SK-N-SH (cell line): ENCODE measurements at regions not wholly inside any gene's neighbourhood (a gene's known extent, or its start where the extent isn't known, plus 50 kb on each side); places are given as distances from the start of the nearest gene placed in this dataset.

Source experiments
- CTCF ChIA-PET: fragments of 300-600, 350-600 bp; formaldehyde crosslinking; extraction: SDS; loops from one replicate; lab custom pipeline; 2021; lab: Yijun Ruan, JAX
- POLR2A ChIA-PET: fragments of 350-600 bp; sonication (Branson Sonifier 250); formaldehyde crosslinking; extraction: SDS; loops from one replicate; lab custom pipeline; 2020; ENCODE audit warnings: antibody characterized with exemption, inconsistent platforms; lab: Yijun Ruan, JAX
- DNase-seq: peaks from one replicate; pipeline ENCODE4 v3.0.0; 2012
- H2AFZ ChIP-seq: fragments of 200-600 bp; sonication (generic); 2 replicates; pipeline ENCODE4 v1.8.1; 2016; ENCODE audit warnings: antibody characterized with exemption, mild to moderate bottlenecking, low read depth
- H3F3A ChIP-seq: fragments of 200-600 bp; sonication (generic); replicated peaks from 2 replicates; pipeline ENCODE3; 2016; ENCODE audit warnings: antibody characterized with exemption, mild to moderate bottlenecking; ENCODE audit not compliant: insufficient read depth
- H3K27ac ChIP-seq, 2 experiments: fragments of 200-500 bp in 1 of 2; fragments of 200-600 bp in 1 of 2; sonication (Bioruptor generic) in 1 of 2; sonication (generic), shearing (Covaris generic) in 1 of 2; 2 replicates each; pipeline versions ENCODE4 v1.5.1 to v1.6.1; 2014 to 2016; ENCODE audit warnings: low read depth in 2 of 2, inconsistent platforms in 1 of 2, low read length in 1 of 2, mild to moderate bottlenecking in 1 of 2, mixed read lengths in 1 of 2
- H3K27me3 ChIP-seq: fragments of 200-600 bp; sonication (generic), shearing (Covaris generic); 2 replicates; pipeline ENCODE4 v1.6.1; 2016; ENCODE audit warnings: mixed run types; ENCODE audit not compliant: insufficient read depth
- H3K36me3 ChIP-seq, 2 experiments: fragments of 200-500 bp in 1 of 2; fragments of 200-600 bp in 1 of 2; sonication (Bioruptor generic) in 1 of 2; sonication (generic) in 1 of 2; replicated peaks in 1 of 2; 2 replicates each; pipeline versions ENCODE3 to v1.5.1; 2014 to 2016; ENCODE audit warnings: low read length in 1 of 2, mild to moderate bottlenecking in 1 of 2; ENCODE audit not compliant: insufficient read depth in 2 of 2, control insufficient read depth in 1 of 2
- H3K4me1 ChIP-seq, 2 experiments: fragments of 200-500 bp in 1 of 2; fragments of 200-600 bp in 1 of 2; sonication (Bioruptor generic) in 1 of 2; sonication (generic), shearing (Covaris generic) in 1 of 2; 2 replicates each; pipeline versions ENCODE4 v1.5.1 to v1.6.1; 2014 to 2016; ENCODE audit warnings: low read depth in 1 of 2, low read length in 1 of 2, mixed run types in 1 of 2; ENCODE audit not compliant: insufficient read depth in 2 of 2, control insufficient read depth in 1 of 2
- H3K4me2 ChIP-seq: fragments of 200-600 bp; sonication (generic), shearing (Covaris generic); 2 replicates; pipeline ENCODE4 v1.6.1; 2017; ENCODE audit warnings: mixed run types
- H3K4me3 ChIP-seq, 2 experiments: fragments of 200-500 bp in 1 of 2; fragments of 200-600 bp in 1 of 2; sonication (Bioruptor generic) in 1 of 2; sonication (generic), shearing (Covaris generic) in 1 of 2; 2 replicates each; pipeline versions ENCODE4 v1.5.1 to v1.8.1; 2014 to 2016; ENCODE audit warnings: low read depth in 2 of 2, inconsistent platforms in 1 of 2, low read length in 1 of 2, mild to moderate bottlenecking in 1 of 2, mixed read lengths in 1 of 2, moderate library complexity in 1 of 2
- H3K79me2 ChIP-seq: fragments of 200-600 bp; sonication (generic); 2 replicates; pipeline ENCODE4 v1.8.1; 2017; ENCODE audit warnings: mild to moderate bottlenecking; ENCODE audit not compliant: insufficient read depth
- H3K9ac ChIP-seq: fragments of 200-600 bp; sonication (generic); 2 replicates; pipeline ENCODE4 v1.6.1; 2017; ENCODE audit warnings: mixed run types
- H3K9me2 ChIP-seq: fragments of 200-600 bp; sonication (generic); 2 replicates; pipeline ENCODE4 v1.6.1; 2017; ENCODE audit warnings: mixed run types
- H3K9me3 ChIP-seq: fragments of 200-600 bp; sonication (generic); 2 replicates; pipeline ENCODE4 v1.6.1; 2017; ENCODE audit warnings: mixed run types, mild to moderate bottlenecking, moderate library complexity
- H4K20me1 ChIP-seq: fragments of 200-600 bp; sonication (generic); 2 replicates; pipeline ENCODE4 v1.6.1; 2017; ENCODE audit warnings: mild to moderate bottlenecking, mixed run types; ENCODE audit not compliant: insufficient read depth
- CHD2 ChIP-seq: fragments of 150-350 bp; IDR thresholded peaks from 2 replicates; pipeline ENCODE4 v1.6.1; 2018; ENCODE audit warnings: low read length; ENCODE audit not compliant: partially characterized antibody
- ELF1 ChIP-seq: IDR thresholded peaks from 2 replicates; pipeline ENCODE4 v1.4.0; 2012
- FOXM1 ChIP-seq: IDR thresholded peaks from 2 replicates; pipeline ENCODE4 v1.4.0; 2012; ENCODE audit warnings: low read depth, mild to moderate bottlenecking
- MEF2A ChIP-seq: IDR thresholded peaks from 2 replicates; pipeline ENCODE4 v1.4.0; 2012; ENCODE audit warnings: low read depth, borderline replicate concordance
- RFX5 ChIP-seq: IDR thresholded peaks from 2 replicates; pipeline ENCODE4 v1.6.1; 2012; ENCODE audit warnings: mild to moderate bottlenecking, improper control_type of control experiment, low read length
- RXRA ChIP-seq: IDR thresholded peaks from 2 replicates; pipeline ENCODE4 v1.4.0; 2012; ENCODE audit warnings: low read depth, mild to moderate bottlenecking, borderline replicate concordance
- TAF1 ChIP-seq: IDR thresholded peaks from 2 replicates; pipeline ENCODE4 v1.6.1; 2012; ENCODE audit warnings: low read depth, mild to moderate bottlenecking, low read length, moderate library complexity, borderline replicate concordance
- TEAD4 ChIP-seq: IDR thresholded peaks from 2 replicates; pipeline ENCODE4 v1.4.0; 2012; ENCODE audit warnings: mild to moderate bottlenecking, borderline replicate concordance; ENCODE audit not compliant: insufficient read depth
- WGBS: methylation state at CpG from one replicate; pipeline ENCODE4 v1.1.6; 2017; ENCODE audit warnings: low lambda C conversion rate; 5-methylcytosine and 5-hydroxymethylcytosine counted together
- TF ChIP-seq, protein P1 (sequence below): IDR thresholded peaks from 2 replicates; pipeline ENCODE4 v1.6.1; 2012; ENCODE audit warnings: mild to moderate bottlenecking, low read depth, low read length, moderate library complexity
- TF ChIP-seq, protein P2 (sequence below): IDR thresholded peaks from 2 replicates; pipeline ENCODE4; 2012
- TF ChIP-seq, protein P3 (sequence below): IDR thresholded peaks from 2 replicates; pipeline ENCODE4 v1.4.0; 2012; ENCODE audit warnings: low read depth, borderline replicate concordance
- TF ChIP-seq, protein P4 (sequence below): fragments of 200-600 bp; sonication (generic); IDR thresholded peaks from 2 replicates; pipeline ENCODE4 v1.6.1; 2017; ENCODE audit warnings: antibody characterized with exemption, mild to moderate bottlenecking, moderate library complexity

DNA sequence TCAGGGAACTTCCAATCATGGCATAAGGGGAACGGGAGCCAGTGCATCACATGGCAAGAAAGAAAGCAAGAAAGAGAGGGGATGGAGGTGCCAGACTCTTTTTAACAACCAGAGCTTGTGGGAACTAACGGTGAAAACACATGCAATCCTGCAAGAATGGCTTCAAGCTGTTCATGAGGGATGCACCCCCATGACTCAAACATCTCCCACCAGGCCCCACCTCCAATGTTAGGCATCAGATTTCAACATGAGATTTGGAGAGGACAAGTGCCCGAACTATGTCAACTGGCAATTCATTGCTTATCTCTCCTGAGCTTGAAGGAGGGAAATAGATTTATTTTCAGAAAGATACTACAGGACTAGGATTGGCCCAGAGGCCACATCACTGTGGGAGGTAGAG is 270.0 kb downstream of the SLC4A3 start:
- 4% methylated on average over 3 of the region's 3 CpGs for WGBS
- no peaks in the 10 kb centered on the region for H3K9me2 ChIP-seq
- no peak overlapping the region for H3K4me2 ChIP-seq
- no peak overlapping the region for H3K4me3 ChIP-seq
- H3K27me3 ChIP-seq, result no peaks in the 10 kb centered on the region
- CTCF ChIA-PET, result no interaction called here
- H3K4me1 ChIP-seq, result no peaks in the 10 kb centered on the region
- H3K27ac ChIP-seq, result no peak overlapping the region
- H2AFZ ChIP-seq, result no peak overlapping the region
- no peaks in the 10 kb centered on the region for H3K36me3 ChIP-seq
- H3K79me2 ChIP-seq, result no peaks in the 10 kb centered on the region
- no peak for TF ChIP-seq ELF1
- TF ChIP-seq, protein P1, sequence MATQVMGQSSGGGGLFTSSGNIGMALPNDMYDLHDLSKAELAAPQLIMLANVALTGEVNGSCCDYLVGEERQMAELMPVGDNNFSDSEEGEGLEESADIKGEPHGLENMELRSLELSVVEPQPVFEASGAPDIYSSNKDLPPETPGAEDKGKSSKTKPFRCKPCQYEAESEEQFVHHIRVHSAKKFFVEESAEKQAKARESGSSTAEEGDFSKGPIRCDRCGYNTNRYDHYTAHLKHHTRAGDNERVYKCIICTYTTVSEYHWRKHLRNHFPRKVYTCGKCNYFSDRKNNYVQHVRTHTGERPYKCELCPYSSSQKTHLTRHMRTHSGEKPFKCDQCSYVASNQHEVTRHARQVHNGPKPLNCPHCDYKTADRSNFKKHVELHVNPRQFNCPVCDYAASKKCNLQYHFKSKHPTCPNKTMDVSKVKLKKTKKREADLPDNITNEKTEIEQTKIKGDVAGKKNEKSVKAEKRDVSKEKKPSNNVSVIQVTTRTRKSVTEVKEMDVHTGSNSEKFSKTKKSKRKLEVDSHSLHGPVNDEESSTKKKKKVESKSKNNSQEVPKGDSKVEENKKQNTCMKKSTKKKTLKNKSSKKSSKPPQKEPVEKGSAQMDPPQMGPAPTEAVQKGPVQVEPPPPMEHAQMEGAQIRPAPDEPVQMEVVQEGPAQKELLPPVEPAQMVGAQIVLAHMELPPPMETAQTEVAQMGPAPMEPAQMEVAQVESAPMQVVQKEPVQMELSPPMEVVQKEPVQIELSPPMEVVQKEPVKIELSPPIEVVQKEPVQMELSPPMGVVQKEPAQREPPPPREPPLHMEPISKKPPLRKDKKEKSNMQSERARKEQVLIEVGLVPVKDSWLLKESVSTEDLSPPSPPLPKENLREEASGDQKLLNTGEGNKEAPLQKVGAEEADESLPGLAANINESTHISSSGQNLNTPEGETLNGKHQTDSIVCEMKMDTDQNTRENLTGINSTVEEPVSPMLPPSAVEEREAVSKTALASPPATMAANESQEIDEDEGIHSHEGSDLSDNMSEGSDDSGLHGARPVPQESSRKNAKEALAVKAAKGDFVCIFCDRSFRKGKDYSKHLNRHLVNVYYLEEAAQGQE, result no peak
- no peak for TF ChIP-seq TAF1
- TF ChIP-seq, protein P2, sequence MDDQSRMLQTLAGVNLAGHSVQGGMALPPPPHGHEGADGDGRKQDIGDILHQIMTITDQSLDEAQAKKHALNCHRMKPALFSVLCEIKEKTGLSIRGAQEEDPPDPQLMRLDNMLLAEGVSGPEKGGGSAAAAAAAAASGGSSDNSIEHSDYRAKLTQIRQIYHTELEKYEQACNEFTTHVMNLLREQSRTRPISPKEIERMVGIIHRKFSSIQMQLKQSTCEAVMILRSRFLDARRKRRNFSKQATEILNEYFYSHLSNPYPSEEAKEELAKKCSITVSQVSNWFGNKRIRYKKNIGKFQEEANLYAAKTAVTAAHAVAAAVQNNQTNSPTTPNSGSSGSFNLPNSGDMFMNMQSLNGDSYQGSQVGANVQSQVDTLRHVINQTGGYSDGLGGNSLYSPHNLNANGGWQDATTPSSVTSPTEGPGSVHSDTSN, result no peak
- TF ChIP-seq, protein P3, sequence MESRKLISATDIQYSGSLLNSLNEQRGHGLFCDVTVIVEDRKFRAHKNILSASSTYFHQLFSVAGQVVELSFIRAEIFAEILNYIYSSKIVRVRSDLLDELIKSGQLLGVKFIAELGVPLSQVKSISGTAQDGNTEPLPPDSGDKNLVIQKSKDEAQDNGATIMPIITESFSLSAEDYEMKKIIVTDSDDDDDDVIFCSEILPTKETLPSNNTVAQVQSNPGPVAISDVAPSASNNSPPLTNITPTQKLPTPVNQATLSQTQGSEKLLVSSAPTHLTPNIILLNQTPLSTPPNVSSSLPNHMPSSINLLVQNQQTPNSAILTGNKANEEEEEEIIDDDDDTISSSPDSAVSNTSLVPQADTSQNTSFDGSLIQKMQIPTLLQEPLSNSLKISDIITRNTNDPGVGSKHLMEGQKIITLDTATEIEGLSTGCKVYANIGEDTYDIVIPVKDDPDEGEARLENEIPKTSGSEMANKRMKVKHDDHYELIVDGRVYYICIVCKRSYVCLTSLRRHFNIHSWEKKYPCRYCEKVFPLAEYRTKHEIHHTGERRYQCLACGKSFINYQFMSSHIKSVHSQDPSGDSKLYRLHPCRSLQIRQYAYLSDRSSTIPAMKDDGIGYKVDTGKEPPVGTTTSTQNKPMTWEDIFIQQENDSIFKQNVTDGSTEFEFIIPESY, result no peak
- no peak for TF ChIP-seq CHD2
- TF ChIP-seq RXRA, result no peak
- TF ChIP-seq FOXM1, result no peak
- no peak for TF ChIP-seq TEAD4
- TF ChIP-seq RFX5, result no peak
- TF ChIP-seq MEF2A, result no peak
- TF ChIP-seq, protein P4, sequence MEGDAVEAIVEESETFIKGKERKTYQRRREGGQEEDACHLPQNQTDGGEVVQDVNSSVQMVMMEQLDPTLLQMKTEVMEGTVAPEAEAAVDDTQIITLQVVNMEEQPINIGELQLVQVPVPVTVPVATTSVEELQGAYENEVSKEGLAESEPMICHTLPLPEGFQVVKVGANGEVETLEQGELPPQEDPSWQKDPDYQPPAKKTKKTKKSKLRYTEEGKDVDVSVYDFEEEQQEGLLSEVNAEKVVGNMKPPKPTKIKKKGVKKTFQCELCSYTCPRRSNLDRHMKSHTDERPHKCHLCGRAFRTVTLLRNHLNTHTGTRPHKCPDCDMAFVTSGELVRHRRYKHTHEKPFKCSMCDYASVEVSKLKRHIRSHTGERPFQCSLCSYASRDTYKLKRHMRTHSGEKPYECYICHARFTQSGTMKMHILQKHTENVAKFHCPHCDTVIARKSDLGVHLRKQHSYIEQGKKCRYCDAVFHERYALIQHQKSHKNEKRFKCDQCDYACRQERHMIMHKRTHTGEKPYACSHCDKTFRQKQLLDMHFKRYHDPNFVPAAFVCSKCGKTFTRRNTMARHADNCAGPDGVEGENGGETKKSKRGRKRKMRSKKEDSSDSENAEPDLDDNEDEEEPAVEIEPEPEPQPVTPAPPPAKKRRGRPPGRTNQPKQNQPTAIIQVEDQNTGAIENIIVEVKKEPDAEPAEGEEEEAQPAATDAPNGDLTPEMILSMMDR, result no peak
- H3K9me3 ChIP-seq, result no peaks in the 10 kb centered on the region
- H4K20me1 ChIP-seq, result no peaks in the 10 kb centered on the region
- H3K9ac ChIP-seq, result no peak overlapping the region
- DNase-seq, result no peak
- POLR2A ChIA-PET, result no interaction called here
- no peaks in the 10 kb centered on the region for H3F3A ChIP-seq
